ENCODE measurements at regions not wholly inside any gene's neighbourhood (a gene's known extent, or its start where the extent isn't known, plus 50 kb on each side); places are given as distances from the start of the nearest gene placed in this dataset.

DNA sequence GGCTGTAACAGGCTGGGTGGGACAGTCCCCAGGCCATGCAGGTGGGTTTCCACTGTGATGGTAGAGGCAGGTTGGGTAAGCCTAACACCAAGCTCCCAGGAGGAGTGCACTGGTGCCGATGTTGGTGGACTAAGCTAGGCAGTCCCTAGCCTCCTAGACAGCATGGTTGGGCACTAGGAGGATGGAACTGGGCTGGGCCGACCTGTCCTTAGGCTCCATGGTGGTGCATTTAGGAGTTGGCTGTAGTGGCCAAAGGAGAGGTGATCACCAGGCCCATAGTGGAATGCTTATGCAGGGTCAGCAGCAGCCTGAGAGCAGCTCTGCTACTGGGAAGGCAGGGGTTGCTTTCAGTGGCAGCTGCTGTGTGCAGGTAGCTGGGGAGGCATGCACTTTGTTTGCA lies 247.7 kb upstream of the CNTNAP2 start:
- Histone ChIP-seq H3K4me1 (no peaks in the 10 kb centered on the region), H3K27ac (no peak overlapping the region), H3K27me3 (ENCODE audit: insufficient read depth in 3 of 3, low read length in 2 of 3) (no peaks in the 10 kb centered on the region), H3K9me3 (no peaks in the 10 kb centered on the region), H3K4me3 (no peak overlapping the region), H3K36me3 (ENCODE audit: insufficient read depth in 1 of 2, low read depth in 1 of 2) (no peaks in the 10 kb centered on the region)
- DNase-seq, result no peak
- intact Hi-C loops (cut with DNase I), result no loop called here
- WGBS, 3 donors, result 83 to 86% (median 85%) methylated on average over 2 of the region's 2 CpGs
- ATAC-seq, result no peak
- TF ChIP-seq, protein P1, sequence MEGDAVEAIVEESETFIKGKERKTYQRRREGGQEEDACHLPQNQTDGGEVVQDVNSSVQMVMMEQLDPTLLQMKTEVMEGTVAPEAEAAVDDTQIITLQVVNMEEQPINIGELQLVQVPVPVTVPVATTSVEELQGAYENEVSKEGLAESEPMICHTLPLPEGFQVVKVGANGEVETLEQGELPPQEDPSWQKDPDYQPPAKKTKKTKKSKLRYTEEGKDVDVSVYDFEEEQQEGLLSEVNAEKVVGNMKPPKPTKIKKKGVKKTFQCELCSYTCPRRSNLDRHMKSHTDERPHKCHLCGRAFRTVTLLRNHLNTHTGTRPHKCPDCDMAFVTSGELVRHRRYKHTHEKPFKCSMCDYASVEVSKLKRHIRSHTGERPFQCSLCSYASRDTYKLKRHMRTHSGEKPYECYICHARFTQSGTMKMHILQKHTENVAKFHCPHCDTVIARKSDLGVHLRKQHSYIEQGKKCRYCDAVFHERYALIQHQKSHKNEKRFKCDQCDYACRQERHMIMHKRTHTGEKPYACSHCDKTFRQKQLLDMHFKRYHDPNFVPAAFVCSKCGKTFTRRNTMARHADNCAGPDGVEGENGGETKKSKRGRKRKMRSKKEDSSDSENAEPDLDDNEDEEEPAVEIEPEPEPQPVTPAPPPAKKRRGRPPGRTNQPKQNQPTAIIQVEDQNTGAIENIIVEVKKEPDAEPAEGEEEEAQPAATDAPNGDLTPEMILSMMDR (IDR thresholded peaks at IDR 0.05), result no peak

DNA sequence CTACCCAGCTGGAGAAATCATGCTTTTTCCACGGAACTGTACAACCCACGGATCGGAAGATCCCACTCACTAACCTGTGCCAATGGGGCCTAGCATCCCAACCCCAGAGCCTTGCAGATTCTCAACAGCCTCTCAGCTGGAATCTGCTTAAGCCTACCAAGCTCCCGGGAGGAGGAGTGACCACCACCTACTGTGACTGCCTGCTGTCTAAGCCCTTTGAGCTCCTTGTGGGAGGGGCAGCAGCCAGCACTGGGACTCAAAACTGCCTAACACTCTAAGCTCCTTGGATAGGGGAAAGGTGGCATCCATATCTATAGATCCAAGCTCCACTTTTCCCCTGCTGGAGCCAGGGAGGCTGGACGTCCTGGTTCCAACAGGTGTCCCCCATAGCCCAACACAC lies 254.4 kb upstream of the CNTNAP2 start:
- intact Hi-C loops (cut with DNase I), result no loop called here

DNA sequence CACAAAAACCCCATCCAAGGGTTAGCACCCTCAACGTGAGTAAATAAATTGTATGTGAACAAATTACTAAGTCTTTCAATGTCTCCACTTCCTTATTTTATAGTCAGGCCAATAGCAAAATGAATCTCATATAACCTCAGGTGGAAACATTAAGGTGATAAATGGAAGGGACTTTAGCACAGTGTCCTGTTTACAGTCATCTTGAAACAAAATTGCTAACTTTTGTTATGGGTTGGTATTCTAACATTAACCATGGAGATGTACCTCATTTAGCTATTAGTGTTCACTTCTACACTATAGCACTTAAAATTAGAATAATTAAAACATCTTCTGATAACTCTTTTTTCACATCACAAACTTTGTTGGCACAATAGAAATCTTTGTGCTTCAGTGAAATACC lies 255.8 kb upstream of the CNTNAP2 start:
- Histone ChIP-seq H3K9me3 (no peaks in the 10 kb centered on the region), H3K4me3 (no peak overlapping the region), H3K36me3 (ENCODE audit: insufficient read depth in 1 of 2, low read depth in 1 of 2) (no peaks in the 10 kb centered on the region), H3K4me1 (no peaks in the 10 kb centered on the region), H3K27me3 (ENCODE audit: insufficient read depth in 3 of 3, low read length in 2 of 3) (no peaks in the 10 kb centered on the region), H3K27ac (no peak overlapping the region)
- WGBS, 3 donors, result 71 to 85% (median 78%) methylated on average over 1 of the region's 1 CpG
- DNase-seq (no peak), ATAC-seq (no peak)
- TF ChIP-seq, protein P1 (IDR thresholded peaks at IDR 0.05), result no peak
- intact Hi-C loops (cut with DNase I), result no loop called here

More for the DNA sequence above, 254.4 kb upstream of the CNTNAP2 start:
- ATAC-seq (no peak), DNase-seq (no peak)
- no peak overlapping the region for H3K4me3 ChIP-seq
- H3K4me1 ChIP-seq, result no peaks in the 10 kb centered on the region
- H3K27ac ChIP-seq, result no peak overlapping the region
- no peaks in the 10 kb centered on the region for H3K36me3 ChIP-seq (ENCODE audit: insufficient read depth in 1 of 2, low read depth in 1 of 2)
- H3K27me3 ChIP-seq (ENCODE audit: insufficient read depth in 3 of 3, low read length in 2 of 3), result no peaks in the 10 kb centered on the region
- TF ChIP-seq, protein P1 (IDR thresholded peaks at IDR 0.05), result no peak
- H3K9me3 ChIP-seq, result no peaks in the 10 kb centered on the region
- WGBS, 3 donors, result 73 to 80% (median 80%) methylated on average over 5 of the region's 5 CpGs

DNA sequence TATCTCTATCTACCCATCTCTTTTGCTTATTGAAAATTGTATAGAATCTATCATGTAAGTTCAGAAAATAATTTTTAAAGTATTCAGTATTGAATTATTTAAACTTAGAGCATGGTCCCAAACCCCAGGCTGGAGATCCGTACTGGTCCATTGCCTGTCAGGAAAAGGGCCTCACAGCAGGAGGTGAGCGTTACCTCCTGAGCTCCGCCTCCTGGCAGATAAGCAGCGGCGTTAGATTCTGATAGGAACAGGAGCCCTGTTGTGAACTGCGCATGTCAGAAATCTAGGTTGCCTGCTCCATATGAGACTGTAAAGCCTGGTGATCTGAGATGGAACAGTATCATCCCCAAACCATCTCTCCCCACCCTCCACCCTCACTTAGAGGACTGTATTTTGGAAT lies 266.0 kb upstream of the CNTNAP2 start:
- WGBS, 3 donors, result 82 to 86% (median 83%) methylated on average over 6 of the region's 6 CpGs
- H3K27me3 ChIP-seq (ENCODE audit: insufficient read depth in 3 of 3, low read length in 2 of 3), result no peaks in the 10 kb centered on the region
- H3K27ac ChIP-seq, result no peak overlapping the region
- intact Hi-C loops (cut with DNase I), result no loop called here
- no peak for DNase-seq
- no peak for ATAC-seq
- H3K9me3 ChIP-seq, result peaks cover 3% of the 10 kb centered on the region
- H3K36me3 ChIP-seq (ENCODE audit: insufficient read depth in 1 of 2, low read depth in 1 of 2), result no peaks in the 10 kb centered on the region
- H3K4me1 ChIP-seq, result no peaks in the 10 kb centered on the region
- TF ChIP-seq, protein P1 (IDR thresholded peaks at IDR 0.05), result no peak
- H3K4me3 ChIP-seq, result no peak overlapping the region

DNA sequence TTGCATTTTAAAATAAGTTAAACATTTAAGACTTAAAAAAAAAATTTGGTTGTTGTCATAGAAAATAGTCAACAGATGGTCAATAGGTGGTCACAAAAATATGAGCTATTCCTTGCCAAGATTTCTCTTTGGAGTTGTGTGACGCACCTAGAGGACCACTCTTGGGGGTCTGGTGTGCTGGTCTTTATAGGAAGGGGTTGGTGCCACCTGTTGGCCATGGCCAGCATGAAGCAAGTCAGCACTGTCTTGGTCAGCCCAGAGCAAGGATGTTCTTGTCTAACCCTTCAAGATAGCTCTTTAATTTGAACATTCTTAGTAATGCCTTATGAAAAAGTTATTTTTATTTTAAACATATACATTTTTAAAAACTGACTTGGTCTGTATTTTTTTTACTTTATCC lies 267.9 kb upstream of the CNTNAP2 start:
- ATAC-seq, result no peak

More for the DNA sequence above, 267.9 kb upstream of the CNTNAP2 start:
- 40 to 52% (median 45%) methylated on average over 1 of the region's 1 CpG for WGBS, 3 donors
- Histone ChIP-seq H3K27ac (no peak overlapping the region), H3K4me1 (no peaks in the 10 kb centered on the region), H3K4me3 (no peak overlapping the region), H3K27me3 (ENCODE audit: insufficient read depth in 3 of 3, low read length in 2 of 3) (no peaks in the 10 kb centered on the region), H3K36me3 (ENCODE audit: insufficient read depth in 1 of 2, low read depth in 1 of 2) (no peaks in the 10 kb centered on the region), H3K9me3 (no peaks in the 10 kb centered on the region)
- TF ChIP-seq, protein P1 (IDR thresholded peaks at IDR 0.05), result no peak
- no peak for DNase-seq
- intact Hi-C loops (cut with DNase I), result no loop called here
